Upper lobe of left lung (tissue), 4 donors: ENCODE measurements at regions not wholly inside any gene's neighbourhood (a gene's known extent, or its start where the extent isn't known, plus 50 kb on each side); places are given as distances from the start of the nearest gene placed in this dataset.

Experiments
- EP300 ChIP-seq, 4 donors: sonication (generic); formaldehyde crosslinking; IDR thresholded peaks; one replicate each; pipeline ENCODE4 v1.5.1; 2017; ENCODE audit warnings: antibody characterized with exemption in 4 of 4, control low read depth in 2 of 4
- POLR2A ChIP-seq, 4 donors: fragments of 450-650 bp; IDR thresholded peaks; one replicate each; pipeline ENCODE4 v1.5.1; 2016 to 2017; ENCODE audit warnings: antibody characterized with exemption in 4 of 4, mild to moderate bottlenecking in 2 of 4
- POLR2AphosphoS5 ChIP-seq, 2 donors: sonication (generic); formaldehyde crosslinking; IDR thresholded peaks; one replicate each; pipeline ENCODE4 v1.5.1; 2017; ENCODE audit warnings: antibody characterized with exemption in 2 of 2
- TF ChIP-seq, protein P1 (sequence below), 6 experiments: fragments of 450-650 bp in 4 of 6; fragments of 200-600 bp in 2 of 6; sonication (generic) in 2 of 6; IDR thresholded peaks; one replicate each; pipeline ENCODE4 v1.5.1; 2016 to 2019; ENCODE audit warnings: antibody characterized with exemption in 6 of 6

DNA sequence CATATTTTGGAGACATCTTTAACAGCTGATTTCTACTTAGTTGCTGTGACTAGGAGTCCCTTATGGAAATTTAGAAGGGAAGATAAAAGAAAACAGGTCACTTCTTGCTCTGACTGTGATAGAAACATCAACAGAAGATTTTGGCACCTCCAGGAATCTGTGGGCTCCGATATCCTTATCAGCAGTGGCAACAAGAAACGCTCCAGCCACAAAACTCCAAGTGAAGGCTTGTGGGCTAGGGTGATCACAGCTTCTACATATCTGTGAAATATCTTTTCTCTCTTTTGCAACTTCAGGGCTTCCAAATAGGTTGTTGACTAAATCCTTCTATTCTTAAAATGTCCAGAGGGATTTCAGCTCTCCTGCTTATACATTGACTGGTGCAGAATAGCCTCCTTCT lies 1625.5 kb upstream of the CDH6 start:
- no peak for TF ChIP-seq POLR2A (IDR thresholded peaks at IDR 0.05)
- TF ChIP-seq, protein P1, sequence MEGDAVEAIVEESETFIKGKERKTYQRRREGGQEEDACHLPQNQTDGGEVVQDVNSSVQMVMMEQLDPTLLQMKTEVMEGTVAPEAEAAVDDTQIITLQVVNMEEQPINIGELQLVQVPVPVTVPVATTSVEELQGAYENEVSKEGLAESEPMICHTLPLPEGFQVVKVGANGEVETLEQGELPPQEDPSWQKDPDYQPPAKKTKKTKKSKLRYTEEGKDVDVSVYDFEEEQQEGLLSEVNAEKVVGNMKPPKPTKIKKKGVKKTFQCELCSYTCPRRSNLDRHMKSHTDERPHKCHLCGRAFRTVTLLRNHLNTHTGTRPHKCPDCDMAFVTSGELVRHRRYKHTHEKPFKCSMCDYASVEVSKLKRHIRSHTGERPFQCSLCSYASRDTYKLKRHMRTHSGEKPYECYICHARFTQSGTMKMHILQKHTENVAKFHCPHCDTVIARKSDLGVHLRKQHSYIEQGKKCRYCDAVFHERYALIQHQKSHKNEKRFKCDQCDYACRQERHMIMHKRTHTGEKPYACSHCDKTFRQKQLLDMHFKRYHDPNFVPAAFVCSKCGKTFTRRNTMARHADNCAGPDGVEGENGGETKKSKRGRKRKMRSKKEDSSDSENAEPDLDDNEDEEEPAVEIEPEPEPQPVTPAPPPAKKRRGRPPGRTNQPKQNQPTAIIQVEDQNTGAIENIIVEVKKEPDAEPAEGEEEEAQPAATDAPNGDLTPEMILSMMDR (IDR thresholded peaks at IDR 0.05) = no peak
- no peak for TF ChIP-seq POLR2AphosphoS5 (IDR thresholded peaks at IDR 0.05)
- TF ChIP-seq EP300 (IDR thresholded peaks at IDR 0.05) = no peak
